Gastrocnemius medialis (tissue), 4 donors: ENCODE measurements at regions not wholly inside any gene's neighbourhood (a gene's known extent, or its start where the extent isn't known, plus 50 kb on each side); places are given as distances from the start of the nearest gene placed in this dataset.
"Not testable (repeated sequence)": the region's sequence is repeated elsewhere in the genome, so short reads cannot be mapped to it uniquely, and the experiment has no call there.

Experiments used
- CTCF ChIP-seq, 5 experiments: fragments of 450-650 bp in 3 of 5; fragments of 200-600 bp in 2 of 5; sonication (generic) in 2 of 5; IDR thresholded peaks in 4 of 5; conservative IDR thresholded peaks in 1 of 5; 1 replicate in 4 of 5; 2 replicates in 1 of 5; pipeline ENCODE4 v1.5.1; 2016 to 2019; ENCODE audit warnings: antibody characterized with exemption in 5 of 5, mild to moderate bottlenecking in 3 of 5, moderate library complexity in 3 of 5
- POLR2A ChIP-seq, 2 donors: fragments of 450-650 bp; IDR thresholded peaks; one replicate each; pipeline ENCODE4 v1.6.1; 2017; ENCODE audit warnings: antibody characterized with exemption in 2 of 2, mild to moderate bottlenecking in 2 of 2, moderate library complexity in 2 of 2

- not testable (repeated sequence) for TF ChIP-seq CTCF (IDR thresholded peaks at IDR 0.05 in 4 of 5, conservative IDR thresholded peaks at IDR 0.05 in 1 of 5); POLR2A (IDR thresholded peaks at IDR 0.05)
Measured at GRCh38 chr3:152650923-152651322, 184.0 kb upstream of the P2RY1 start.
